ENCODE measurements at regions not wholly inside any gene's neighbourhood (a gene's known extent, or its start where the extent isn't known, plus 50 kb on each side); places are given as distances from the start of the nearest gene placed in this dataset.

DNA sequence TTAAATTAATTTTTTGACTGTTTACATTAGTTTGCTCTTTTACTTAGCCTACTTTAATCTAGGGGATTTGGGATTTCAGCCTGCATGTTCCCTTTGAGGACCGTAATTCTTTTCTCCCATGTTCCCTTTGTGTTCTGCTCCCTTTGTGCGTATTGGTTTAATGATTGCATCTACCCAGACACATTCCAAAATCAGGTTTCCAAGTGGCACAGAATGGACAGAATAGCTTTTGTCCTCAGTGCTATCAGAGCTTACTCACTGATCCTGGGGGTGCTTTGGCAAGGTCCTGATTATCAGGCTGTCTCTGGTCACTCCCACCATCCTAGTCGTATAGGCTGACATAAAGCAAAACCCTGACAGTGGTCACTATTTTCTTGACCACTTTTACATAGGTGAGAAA, 867.5 kb downstream of the TSN start:
- no peak for TF ChIP-seq ZNF274 (IDR thresholded peaks at IDR 0.05; ENCODE audit: low read depth, low read length)

DNA sequence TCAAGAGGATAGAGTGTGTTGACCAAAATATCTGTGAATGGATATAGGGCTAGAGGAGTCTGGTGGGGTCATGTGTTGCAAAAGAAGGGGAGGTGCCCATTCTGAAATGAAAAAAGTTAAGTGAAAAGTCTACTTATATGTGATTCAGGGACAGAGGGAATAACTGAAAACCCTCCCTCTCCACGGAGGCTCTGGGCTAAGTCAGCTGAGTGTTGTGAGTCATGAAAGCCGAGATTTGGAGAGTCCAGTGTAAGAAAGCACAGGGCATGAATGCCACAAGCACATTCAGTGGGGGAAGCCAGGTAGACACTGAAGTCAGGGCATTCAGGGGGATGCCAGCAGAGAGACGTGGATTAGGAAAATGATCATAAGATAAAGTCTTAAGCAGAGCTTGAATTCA, 871.9 kb downstream of the TSN start:
- no peak overlapping the region for H3K4me3 ChIP-seq (ENCODE audit: low read length)
- no peak for TF ChIP-seq ZNF274 (IDR thresholded peaks at IDR 0.05; ENCODE audit: low read depth, low read length)

More for the DNA sequence above, 867.5 kb downstream of the TSN start:
- H3K4me3 ChIP-seq (ENCODE audit: low read length): no peak overlapping the region

DNA sequence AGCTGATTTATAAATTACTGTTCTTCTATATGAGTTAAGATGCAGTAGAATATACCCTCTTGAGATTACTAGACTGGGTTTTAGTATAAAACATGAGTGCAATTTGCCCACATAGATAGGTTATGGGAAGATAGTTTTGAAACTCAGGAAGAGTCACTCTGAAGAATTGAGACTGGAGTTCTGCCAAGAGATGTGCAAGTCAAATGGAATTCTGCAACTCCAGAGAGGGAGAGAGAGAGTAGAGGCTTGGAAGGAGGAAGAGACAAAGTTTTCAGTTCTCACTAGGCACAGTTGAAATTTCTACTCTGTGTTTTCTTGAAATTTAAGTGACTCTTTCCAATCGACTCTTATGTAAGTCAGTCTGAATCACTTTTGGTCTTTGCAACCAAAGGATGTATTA, 878.8 kb downstream of the TSN start:
- no peak for TF ChIP-seq ZNF274 (IDR thresholded peaks at IDR 0.05; ENCODE audit: low read depth, low read length)
- H3K4me3 ChIP-seq (ENCODE audit: low read length): no peak overlapping the region

GRCh38 chr2:122634920-122635319, 879.5 kb downstream of the TSN start:
- TF ChIP-seq ZNF274 (IDR thresholded peaks at IDR 0.05; ENCODE audit: low read depth, low read length): no peak
- no peak overlapping the region for H3K4me3 ChIP-seq (ENCODE audit: low read length)

DNA sequence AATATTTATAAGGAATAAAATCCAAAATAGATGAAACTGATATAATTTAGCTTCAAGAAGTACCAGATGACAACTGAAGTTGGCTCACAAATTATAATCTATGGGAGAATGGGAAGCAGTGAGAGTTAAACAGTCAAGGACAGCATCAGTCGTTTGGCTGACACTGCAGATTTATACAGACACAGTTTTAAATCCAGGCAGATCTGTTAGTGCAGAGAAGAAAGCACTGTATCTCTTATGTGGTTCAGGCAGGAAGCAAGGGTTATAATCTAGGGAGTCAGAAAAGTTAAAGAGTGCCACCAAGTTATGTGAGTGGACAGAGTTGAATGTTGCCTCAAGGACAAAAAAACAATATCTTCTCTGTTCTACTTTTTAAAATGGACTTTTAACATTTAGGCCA, 880.2 kb downstream of the TSN start:
- no peak overlapping the region for H3K4me3 ChIP-seq (ENCODE audit: low read length)
- no peak for TF ChIP-seq ZNF274 (IDR thresholded peaks at IDR 0.05; ENCODE audit: low read depth, low read length)

GRCh38 chr2:122636097-122636496, 880.6 kb downstream of the TSN start:
- no peak for TF ChIP-seq ZNF274 (IDR thresholded peaks at IDR 0.05; ENCODE audit: low read depth, low read length)
- H3K4me3 ChIP-seq (ENCODE audit: low read length): no peak overlapping the region

DNA sequence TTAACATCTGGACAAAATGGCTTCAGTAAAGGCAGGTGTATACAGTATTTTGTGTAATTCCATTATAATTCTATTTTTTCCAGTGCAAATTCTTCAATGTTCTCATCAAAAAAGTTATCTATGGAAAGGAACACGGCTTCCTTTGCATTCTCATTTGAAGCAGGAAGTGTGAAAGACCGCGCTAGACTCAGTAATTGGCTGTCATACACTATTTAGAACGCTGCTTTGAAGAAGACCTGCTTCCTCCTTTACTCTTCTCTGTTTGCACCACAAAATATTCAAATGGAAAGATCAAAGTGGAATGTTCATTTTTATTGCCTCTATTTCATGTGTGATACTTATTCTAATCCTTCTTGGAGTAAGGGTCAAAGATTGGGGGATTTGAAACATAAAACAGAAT, 883.7 kb downstream of the TSN start:
- no peak for TF ChIP-seq ZNF274 (IDR thresholded peaks at IDR 0.05; ENCODE audit: low read depth, low read length)
- no peak overlapping the region for H3K4me3 ChIP-seq (ENCODE audit: low read length)

DNA sequence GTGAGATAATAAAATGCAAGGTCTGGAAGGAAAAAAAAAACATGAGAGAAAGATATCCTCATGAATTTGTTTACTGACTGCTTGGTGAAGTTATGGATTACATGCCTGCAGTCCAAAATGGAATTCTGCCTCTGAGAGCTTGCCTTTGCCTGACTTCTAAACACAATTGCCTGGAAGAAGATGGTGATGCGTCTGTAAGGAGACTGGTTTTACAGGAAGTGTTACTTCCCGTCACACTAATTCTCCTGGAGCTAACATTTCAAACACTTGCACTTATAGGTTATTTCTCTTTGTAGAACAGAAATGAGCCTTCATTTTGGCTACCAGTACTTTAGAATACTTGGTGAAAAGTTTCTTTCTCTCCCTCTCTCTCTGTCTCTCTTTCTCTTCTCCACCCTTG, 884.3 kb downstream of the TSN start:
- no peak overlapping the region for H3K4me3 ChIP-seq (ENCODE audit: low read length)
- TF ChIP-seq ZNF274 (IDR thresholded peaks at IDR 0.05; ENCODE audit: low read depth, low read length): no peak

DNA sequence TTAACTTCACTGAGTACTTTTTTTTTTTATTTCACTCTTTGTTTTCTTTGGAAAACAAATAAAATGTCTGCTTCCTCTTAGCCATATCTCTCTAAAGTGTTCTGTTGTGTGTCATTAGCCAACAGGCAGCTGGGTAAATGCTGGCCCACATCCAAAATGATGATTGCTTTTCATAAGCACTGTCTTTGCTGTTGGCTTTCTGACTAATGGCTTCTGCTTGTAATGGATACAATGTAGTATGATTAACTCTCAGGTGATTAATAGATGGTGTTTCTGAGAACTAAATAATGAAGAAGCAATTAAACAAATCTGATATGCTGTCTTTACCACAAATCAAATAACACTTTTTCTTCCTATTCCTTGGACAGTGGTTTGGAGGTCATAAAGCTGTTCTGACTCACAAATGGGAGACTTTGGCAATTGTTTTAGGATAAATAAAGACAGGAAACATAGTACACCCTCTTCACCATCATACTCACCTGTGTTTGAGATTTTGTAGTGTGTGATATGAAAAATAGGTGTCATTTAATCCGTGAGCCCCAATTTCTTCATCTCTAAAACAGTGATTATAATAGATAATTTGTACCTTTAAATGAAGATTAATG, 888.4 kb downstream of the TSN start:
- no peak overlapping the region for H3K4me3 ChIP-seq (ENCODE audit: low read length)
- no peak for TF ChIP-seq ZNF274 (IDR thresholded peaks at IDR 0.05; ENCODE audit: low read depth, low read length)

DNA sequence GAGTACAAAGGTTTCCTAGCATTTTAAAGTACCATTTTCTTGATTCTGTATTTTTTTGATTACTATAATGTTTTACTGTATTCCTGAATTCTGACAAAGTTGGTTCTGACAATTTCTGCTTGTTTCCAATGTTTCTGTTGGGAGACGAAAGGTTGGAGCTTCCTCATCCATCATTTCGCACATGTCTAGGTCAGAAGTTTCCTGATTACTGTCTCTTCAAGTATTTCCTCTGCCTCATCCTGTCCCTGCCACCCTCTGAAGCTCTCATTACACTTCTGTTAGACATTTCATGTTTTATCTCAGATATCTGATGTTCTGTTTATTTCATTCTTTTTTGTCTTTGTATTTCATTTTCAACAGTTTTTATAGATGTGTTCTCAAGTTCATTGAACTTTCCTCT, 895.8 kb downstream of the TSN start:
- TF ChIP-seq ZNF274 (IDR thresholded peaks at IDR 0.05; ENCODE audit: low read depth, low read length): no peak
- no peak overlapping the region for H3K4me3 ChIP-seq (ENCODE audit: low read length)

DNA sequence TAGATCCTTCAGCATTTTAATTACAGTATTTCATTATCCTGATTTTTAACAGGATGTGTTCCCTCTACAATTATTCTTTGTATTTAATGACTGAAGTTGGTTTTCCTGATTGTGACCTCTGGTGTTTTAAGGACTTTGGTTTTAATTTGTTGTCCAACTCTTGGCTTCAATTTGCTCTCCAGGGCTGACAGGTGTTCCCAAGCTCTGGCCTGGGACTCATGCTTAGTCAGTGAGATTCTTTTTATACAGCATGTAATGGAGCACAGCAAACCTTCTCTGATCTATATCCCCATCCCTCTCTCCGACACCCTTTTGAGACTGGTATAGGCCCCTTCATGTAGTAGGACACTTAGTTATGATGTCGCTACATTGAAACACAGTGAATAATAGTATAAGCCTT, 896.3 kb downstream of the TSN start:
- no peak overlapping the region for H3K4me3 ChIP-seq (ENCODE audit: low read length)
- TF ChIP-seq ZNF274 (IDR thresholded peaks at IDR 0.05; ENCODE audit: low read depth, low read length): no peak

GRCh38 chr2:122652670-122653069, 897.2 kb downstream of the TSN start:
- TF ChIP-seq ZNF274 (IDR thresholded peaks at IDR 0.05; ENCODE audit: low read depth, low read length): no peak
- H3K4me3 ChIP-seq (ENCODE audit: low read length): no peak overlapping the region

GRCh38 chr2:122656403-122656802, 901.0 kb downstream of the TSN start:
- TF ChIP-seq ZNF274 (IDR thresholded peaks at IDR 0.05; ENCODE audit: low read depth, low read length): no peak
- H3K4me3 ChIP-seq (ENCODE audit: low read length): no peak overlapping the region

GRCh38 chr2:122660786-122661634, 905.6 kb downstream of the TSN start:
- TF ChIP-seq ZNF274 (IDR thresholded peaks at IDR 0.05; ENCODE audit: low read depth, low read length): no peak
- no peak overlapping the region for H3K4me3 ChIP-seq (ENCODE audit: low read length)

- no peak for TF ChIP-seq ZNF274 (IDR thresholded peaks at IDR 0.05; ENCODE audit: low read depth, low read length)
- H3K4me3 ChIP-seq (ENCODE audit: low read length): no peak overlapping the region
These were observed 908.2 kb downstream of the TSN start for GRCh38 chr2:122663620-122664019.
